HepG2 (cell line): ENCODE measurements at regions not wholly inside any gene's neighbourhood (a gene's known extent, or its start where the extent isn't known, plus 50 kb on each side); places are given as distances from the start of the nearest gene placed in this dataset.

Experiments
- ATAC-seq: fragments of 200-7000 bp; cut with Tn5 transposase; 3 replicates; pipeline ENCODE4 v1.9.1; 2020; ENCODE audit warnings: mild to moderate bottlenecking, moderate library complexity
- BruUV-seq: library from RNA; stranded (reverse); fragments of 400-500 nt; replicated peaks from 2 replicates; lab custom pipeline; 2021; lab: Mats Ljungman, UMichigan
- CTCF ChIA-PET: fragments of 300-600 bp; formaldehyde crosslinking; extraction: SDS; loops from one replicate; lab custom pipeline; 2021; ENCODE audit warnings: low total read pairs, inconsistent platforms, low intra/inter-chr PET ratio; lab: Yijun Ruan, JAX
- POLR2A ChIA-PET: fragments of 350-600 bp; sonication (Branson Sonifier 250); formaldehyde crosslinking; loops from one replicate; lab custom pipeline; 2020; ENCODE audit warnings: antibody characterized with exemption, inconsistent platforms; lab: Yijun Ruan, JAX
- DNase-seq: peaks from one replicate; pipeline ENCODE4 v3.0.0-alpha.2; 2015; ENCODE audit warnings: low spot score
- FAIRE-seq: peaks from 3 replicates; lab custom pipeline; 2011; peaks lifted over from hg19 to GRCh38; lab: Jason Lieb, UNC
- H2AFZ ChIP-seq: one replicate; pipeline ENCODE4 v1.6.1; 2011; ENCODE audit warnings: low read length, inconsistent platforms
- H3K27ac ChIP-seq: fragments of 300-600 bp; 3 replicates; pipeline ENCODE4 v1.8.0; 2011; ENCODE audit warnings: mixed run types, mild to moderate bottlenecking, mixed read lengths, low read length, inconsistent platforms; ENCODE audit not compliant: insufficient read depth; ENCODE audit errors: extremely low read length
- H3K27me3 ChIP-seq, 2 experiments: fragments of 200-600 bp in 1 of 2; 2 replicates in 1 of 2; 3 replicates in 1 of 2; pipeline versions ENCODE4 v1.6.0 to v1.8.0; 2011; ENCODE audit warnings: low read length in 2 of 2, mild to moderate bottlenecking in 2 of 2, moderate library complexity in 2 of 2, inconsistent platforms in 1 of 2; ENCODE audit not compliant: insufficient read depth in 2 of 2, control insufficient read depth in 1 of 2
- H3K36me3 ChIP-seq, 2 experiments: fragments of 200-600 bp in 1 of 2; replicated peaks in 1 of 2; 2 replicates in 1 of 2; 3 replicates in 1 of 2; pipeline versions ENCODE4 v1.5.1 to v1.8.0; 2011; ENCODE audit warnings: low read length in 2 of 2, inconsistent platforms in 1 of 2; ENCODE audit not compliant: insufficient read depth in 2 of 2, control insufficient read depth in 1 of 2
- H3K4me1 ChIP-seq: 2 replicates; pipeline ENCODE4 v1.5.1; 2012; ENCODE audit warnings: low read length, inconsistent platforms; ENCODE audit not compliant: insufficient read depth
- H3K4me2 ChIP-seq: 2 replicates; pipeline ENCODE4 v1.6.0; 2011; ENCODE audit warnings: low read depth, low read length, inconsistent platforms
- H3K4me3 ChIP-seq, 3 experiments: fragments of 200-600 bp in 1 of 3; sonication (generic), shearing (Covaris generic) in 1 of 3; replicated peaks in 1 of 3; 2 replicates each; pipeline ENCODE4 v1.5.1; 2011 to 2016; ENCODE audit warnings: low read length in 3 of 3, inconsistent platforms in 2 of 3, low read depth in 2 of 3, mild to moderate bottlenecking in 2 of 3, control low read depth in 1 of 3, mixed read lengths in 1 of 3; ENCODE audit not compliant: insufficient read depth in 1 of 3
- H3K79me2 ChIP-seq: one replicate; pipeline ENCODE4 v1.6.1; 2011; ENCODE audit warnings: low read length, inconsistent platforms; ENCODE audit not compliant: insufficient read depth
- H3K9ac ChIP-seq: 2 replicates; pipeline ENCODE4 v1.6.0; 2011; ENCODE audit warnings: mild to moderate bottlenecking, low read depth, low read length, inconsistent platforms; ENCODE audit not compliant: insufficient read depth
- H3K9me3 ChIP-seq: 2 replicates; pipeline ENCODE4 v1.5.1; 2012; ENCODE audit warnings: mild to moderate bottlenecking, low read length
- H4K20me1 ChIP-seq: 2 replicates; pipeline ENCODE4 v1.6.0; 2011; ENCODE audit warnings: inconsistent platforms, mild to moderate bottlenecking, low read length, moderate library complexity; ENCODE audit not compliant: insufficient read depth
- CREM ChIP-seq, 2 experiments: sonication (generic) in 1 of 2; formaldehyde crosslinking in 1 of 2; IDR thresholded peaks; 2 replicates each; pipeline versions ENCODE4 v1.4.0 to v1.6.1; 2016 to 2020; ENCODE audit warnings: antibody characterized with exemption in 1 of 2, mild to moderate bottlenecking in 1 of 2, missing genetic modification reagents in 1 of 2
- GTF3A ChIP-seq: sonication (generic); formaldehyde crosslinking; conservative IDR thresholded peaks from 2 replicates; pipeline ENCODE4 v1.4.0; 2020; ENCODE audit warnings: mild to moderate bottlenecking, missing genetic modification reagents
- KAT7 ChIP-seq: IDR thresholded peaks from 2 replicates; pipeline ENCODE4 v1.6.1; 2018; ENCODE audit warnings: borderline replicate concordance, missing compliant biosample characterization
- MAFF ChIP-seq: IDR thresholded peaks from 2 replicates; pipeline ENCODE4 v1.6.1; 2011; ENCODE audit warnings: low read depth, low read length, improper control_type of control experiment
- MED13 ChIP-seq: sonication (generic); formaldehyde crosslinking; IDR thresholded peaks from 2 replicates; pipeline ENCODE4 v1.5.0; 2020; ENCODE audit warnings: missing genetic modification reagents
- POLR2AphosphoS2 ChIP-seq: IDR thresholded peaks from 2 replicates; pipeline ENCODE4 v1.6.1; 2011; ENCODE audit warnings: low read depth, low read length, improper control_type of control experiment
- ZNF775 ChIP-seq: sonication (generic); formaldehyde crosslinking; IDR thresholded peaks from 2 replicates; pipeline ENCODE4 v1.4.0; 2020; ENCODE audit warnings: missing genetic modification reagents, mild to moderate bottlenecking, moderate library complexity, borderline replicate concordance
- WGBS: methylation state at CpG from one replicate; pipeline ENCODE4 v1.1.6; 2017; ENCODE audit warnings: low lambda C conversion rate; 5-methylcytosine and 5-hydroxymethylcytosine counted together
- in situ Hi-C: cut with HindIII; loops from 2 replicates; pipeline ENCODE4 v1.10.0; 2017; ENCODE audit warnings: low pct_unique_long_range_greater_than_20kb; ENCODE audit not compliant: extremely low pct_ligation_motif_present
- intact Hi-C: fragments of 100-400 bp; cut with micrococcal nuclease; formaldehyde crosslinking; loops from one replicate; pipeline ENCODE4 v1.10.0; 2022; ENCODE audit not compliant: unreplicated experiment
- TF ChIP-seq, protein P1 (sequence below): sonication (generic); formaldehyde crosslinking; IDR thresholded peaks from 2 replicates; pipeline ENCODE4 v1.5.0; 2020; ENCODE audit warnings: missing genetic modification reagents
- TF ChIP-seq, protein P2 (sequence below): sonication (generic); formaldehyde crosslinking; IDR thresholded peaks from 2 replicates; pipeline ENCODE4 v1.8.1; 2023; ENCODE audit warnings: mild to moderate bottlenecking, missing genetic modification reagents

DNA sequence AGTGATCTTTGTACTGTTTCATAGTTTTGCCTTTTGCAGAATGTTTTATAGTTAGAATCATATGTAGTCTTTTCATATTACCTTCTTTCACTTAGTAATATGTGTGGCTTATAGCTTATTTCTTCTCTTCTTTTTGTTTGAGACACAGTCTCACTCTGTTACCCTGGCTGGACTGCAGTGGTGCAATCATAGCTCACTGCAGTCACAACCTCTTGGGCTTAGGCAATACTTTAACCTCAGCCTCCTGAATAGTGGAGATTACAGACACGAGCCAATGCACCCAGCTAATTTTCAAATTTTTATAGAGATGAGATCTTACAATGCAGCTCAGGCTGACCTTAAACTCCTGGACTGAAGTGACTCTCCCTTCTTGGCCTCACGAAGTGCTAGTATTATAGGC is 435.4 kb upstream of the HSFY2 start:
- Histone ChIP-seq H3K27ac (no peak overlapping the region), H2AFZ (no peak overlapping the region), H3K4me1 (no peaks in the 10 kb centered on the region), H4K20me1 (no peaks in the 10 kb centered on the region), H3K4me2 (no peak overlapping the region), H3K4me3 (no peak overlapping the region), H3K36me3 (no peaks in the 10 kb centered on the region), H3K27me3 (no peaks in the 10 kb centered on the region), H3K9ac (no peak overlapping the region), H3K79me2 (no peaks in the 10 kb centered on the region), H3K9me3 (peaks cover 26% of the 10 kb centered on the region; the same call in 1 of the 2 replicates)
- no peak for FAIRE-seq
- WGBS, result 0% methylated on average over 2 of the region's 2 CpGs
- ChIA-PET CTCF (no interaction called here), POLR2A (no interaction called here)
- intact Hi-C loops (no loop called here), in situ Hi-C loops (no loop called here)
- BruUV-seq, result no TSS peak
- TF ChIP-seq, protein P1, sequence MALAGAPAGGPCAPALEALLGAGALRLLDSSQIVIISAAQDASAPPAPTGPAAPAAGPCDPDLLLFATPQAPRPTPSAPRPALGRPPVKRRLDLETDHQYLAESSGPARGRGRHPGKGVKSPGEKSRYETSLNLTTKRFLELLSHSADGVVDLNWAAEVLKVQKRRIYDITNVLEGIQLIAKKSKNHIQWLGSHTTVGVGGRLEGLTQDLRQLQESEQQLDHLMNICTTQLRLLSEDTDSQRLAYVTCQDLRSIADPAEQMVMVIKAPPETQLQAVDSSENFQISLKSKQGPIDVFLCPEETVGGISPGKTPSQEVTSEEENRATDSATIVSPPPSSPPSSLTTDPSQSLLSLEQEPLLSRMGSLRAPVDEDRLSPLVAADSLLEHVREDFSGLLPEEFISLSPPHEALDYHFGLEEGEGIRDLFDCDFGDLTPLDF (CRISPR knock-in tag), result no peak
- TF ChIP-seq GTF3A (CRISPR knock-in tag) (no peak), ZNF775 (CRISPR knock-in tag) (no peak), KAT7 (CRISPR knock-in tag) (no peak), CREM (IDR thresholded peaks at IDR 0.05) (no peak), CREM (CRISPR knock-in tag; IDR thresholded peaks at IDR 0.05) (no peak), POLR2AphosphoS2 (no peak), MAFF (no peak), MED13 (no peak)
- TF ChIP-seq, protein P2, sequence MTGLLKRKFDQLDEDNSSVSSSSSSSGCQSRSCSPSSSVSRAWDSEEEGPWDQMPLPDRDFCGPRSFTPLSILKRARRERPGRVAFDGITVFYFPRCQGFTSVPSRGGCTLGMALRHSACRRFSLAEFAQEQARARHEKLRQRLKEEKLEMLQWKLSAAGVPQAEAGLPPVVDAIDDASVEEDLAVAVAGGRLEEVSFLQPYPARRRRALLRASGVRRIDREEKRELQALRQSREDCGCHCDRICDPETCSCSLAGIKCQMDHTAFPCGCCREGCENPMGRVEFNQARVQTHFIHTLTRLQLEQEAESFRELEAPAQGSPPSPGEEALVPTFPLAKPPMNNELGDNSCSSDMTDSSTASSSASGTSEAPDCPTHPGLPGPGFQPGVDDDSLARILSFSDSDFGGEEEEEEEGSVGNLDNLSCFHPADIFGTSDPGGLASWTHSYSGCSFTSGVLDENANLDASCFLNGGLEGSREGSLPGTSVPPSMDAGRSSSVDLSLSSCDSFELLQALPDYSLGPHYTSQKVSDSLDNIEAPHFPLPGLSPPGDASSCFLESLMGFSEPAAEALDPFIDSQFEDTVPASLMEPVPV, result no peak
- no peak for DNase-seq
- ATAC-seq, result no peak
